Activated CD4-positive, alpha-beta T cell treated with anti-CD3 and anti-CD28 coated beads, Interleukin-10, Interleukin-2, amounts not matched to agents 100 ng/mL and 50 ng/mL, durations not matched to agents 16 hours and 8 hours (primary cell): ENCODE measurements at regions not wholly inside any gene's neighbourhood (a gene's known extent, or its start where the extent isn't known, plus 50 kb on each side); places are given as distances from the start of the nearest gene placed in this dataset.
A peak's percentile ranks its signal among the peaks of the same experiment; 100 is the strongest.
"Not testable (repeated sequence)": the region's sequence is repeated elsewhere in the genome, so short reads cannot be mapped to it uniquely, and the experiment has no call there.

Source experiments
- DNase-seq: peaks from one replicate; pipeline ENCODE4 v3.0.0-alpha.2; 2020

GRCh38 chr5:72760259-72760658 lies 56.2 kb upstream of the TNPO1 start:
- no peak for DNase-seq

DNA sequence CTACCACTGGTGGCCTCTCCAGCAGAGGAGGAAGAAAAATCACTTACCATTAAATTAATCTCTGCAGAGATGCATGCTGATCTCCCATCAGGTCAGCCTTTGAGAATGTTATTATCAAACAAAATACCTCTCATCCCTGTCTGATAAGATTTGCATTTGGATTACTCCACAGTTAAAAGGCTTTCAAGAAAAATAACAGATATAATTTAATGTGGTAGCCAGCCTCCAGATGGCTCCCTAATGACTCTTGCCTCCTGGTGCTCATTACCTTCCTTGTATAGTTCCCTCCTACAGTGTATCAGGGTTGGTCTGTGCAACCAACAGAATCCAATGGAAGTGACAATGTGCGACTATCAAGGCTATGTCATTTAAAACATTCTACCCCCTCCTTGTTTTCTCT lies 63.6 kb upstream of the TNPO1 start:
- no peak for DNase-seq

DNA sequence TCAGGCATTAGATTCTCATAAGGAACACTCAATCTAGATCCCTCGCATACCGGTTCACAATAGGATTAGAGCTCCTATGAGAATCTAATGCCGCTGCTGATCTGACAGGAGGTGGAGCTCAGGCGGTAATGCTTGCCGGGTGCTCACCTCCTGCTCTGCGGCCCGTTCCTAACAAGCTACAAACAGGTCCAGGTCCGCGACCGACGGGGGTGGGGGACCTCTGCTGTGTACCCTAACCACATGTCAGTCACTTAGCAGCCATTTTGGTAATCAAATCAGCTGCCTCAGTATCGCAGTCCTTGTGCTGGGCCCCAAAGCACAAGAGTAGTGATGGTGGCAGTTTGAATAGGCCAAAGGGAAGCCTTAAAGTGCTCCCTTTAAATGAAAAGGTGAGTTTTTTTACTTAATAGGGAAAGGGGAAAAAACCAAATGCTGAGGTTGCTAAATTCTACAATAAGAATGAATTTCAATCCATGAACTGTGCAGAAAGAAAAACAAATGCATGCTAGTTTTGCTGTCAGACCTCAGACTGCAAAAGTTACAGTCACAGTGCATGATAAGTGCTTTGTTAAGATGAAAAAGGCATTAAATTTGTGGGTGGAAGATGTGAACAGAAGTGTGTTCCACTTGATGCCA lies 67.0 kb upstream of the TNPO1 start:
- DNase-seq = no peak

DNA sequence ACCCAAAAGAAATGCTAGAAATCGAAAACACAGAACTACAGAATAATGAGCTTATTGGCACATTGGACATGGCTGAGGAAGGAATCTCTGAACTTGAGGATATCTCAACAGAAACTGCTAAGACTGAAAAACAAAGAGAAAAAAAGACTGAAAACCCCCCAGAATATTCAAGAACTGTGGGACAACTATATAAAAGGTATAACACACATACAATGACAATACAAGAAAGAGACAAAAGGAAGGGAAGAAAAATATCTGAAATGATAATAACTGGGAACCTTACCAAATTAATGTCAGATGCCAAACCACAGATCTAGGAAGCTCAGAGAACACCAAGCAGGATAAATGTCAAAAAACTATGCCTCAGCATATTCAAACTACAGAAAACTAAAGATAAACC lies 68.6 kb upstream of the TNPO1 start:
- DNase-seq = no peak

- no peak for DNase-seq
Observed at GRCh38 chr5:72746736-72747135, 69.7 kb upstream of the TNPO1 start.

DNA sequence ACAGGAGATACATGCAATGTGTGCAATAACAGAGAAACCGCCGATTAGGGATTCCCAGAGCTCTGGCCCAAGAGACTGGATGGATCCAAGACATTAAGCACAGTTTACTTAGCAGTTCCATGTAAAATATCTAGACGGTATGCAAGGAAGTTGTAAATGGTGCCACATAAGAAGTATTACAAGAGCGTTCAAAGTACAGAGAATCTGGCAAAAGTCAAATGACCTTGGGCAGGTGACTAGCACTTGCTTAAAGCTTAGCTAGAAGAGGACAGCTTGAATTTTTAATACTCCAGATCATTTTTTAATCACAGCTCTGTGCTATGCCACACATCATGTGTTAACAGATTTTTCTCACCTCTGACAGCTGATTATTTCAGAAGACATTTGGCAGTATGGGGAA lies 72.3 kb upstream of the TNPO1 start:
- DNase-seq = no peak

- DNase-seq = no peak
Observed at GRCh38 chr5:72741805-72742204, 74.7 kb upstream of the TNPO1 start.

- no peak for DNase-seq
Observed at GRCh38 chr5:72733810-72734209, 82.7 kb upstream of the TNPO1 start.

DNA sequence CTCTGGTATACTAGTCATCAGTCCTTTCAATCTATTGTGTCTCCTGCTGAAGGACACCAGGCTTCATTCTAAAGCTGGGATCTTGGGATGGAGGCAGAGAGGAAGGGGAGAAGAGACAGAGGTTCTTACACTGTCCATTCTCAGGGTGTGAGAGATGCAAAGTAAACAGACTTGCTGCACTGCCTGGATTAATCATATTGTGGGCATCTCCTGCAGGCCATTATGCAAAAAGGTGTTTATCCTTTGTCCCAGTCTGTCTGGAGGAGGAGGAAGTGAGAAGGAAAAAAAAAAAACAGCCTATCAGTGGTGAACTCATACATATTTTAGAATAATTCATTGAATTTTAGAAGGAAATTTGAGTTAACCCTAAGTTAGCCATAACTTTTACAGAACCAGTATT lies 92.9 kb upstream of the TNPO1 start:
- no peak for DNase-seq

GRCh38 chr5:72722792-72723452 lies 93.5 kb upstream of the TNPO1 start:
- DNase-seq = no peak

DNA sequence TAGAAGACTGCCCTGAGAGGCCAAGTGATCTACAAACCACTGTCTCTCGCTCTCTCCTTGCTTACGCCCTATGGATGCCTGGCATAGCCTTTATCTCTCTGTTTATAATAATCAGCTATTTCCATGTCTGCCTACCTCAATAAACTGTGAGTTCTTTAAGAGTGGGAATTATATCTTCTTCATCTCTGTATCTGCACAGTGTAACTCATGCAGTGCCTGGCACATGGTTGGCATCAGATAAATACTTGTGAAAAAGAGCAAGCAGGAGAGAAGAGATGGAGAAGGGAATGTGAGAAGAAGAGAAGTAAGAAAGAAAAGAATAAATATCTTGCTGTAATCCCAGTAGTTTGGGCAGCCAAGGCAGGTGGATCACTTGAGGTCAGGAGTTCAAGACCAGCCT lies 94.6 kb upstream of the TNPO1 start:
- no peak for DNase-seq

GRCh38 chr5:72720205-72720604 lies 96.3 kb upstream of the TNPO1 start:
- DNase-seq = no peak

GRCh38 chr5:72711351-72711750 lies 105.1 kb upstream of the TNPO1 start:
- no peak for DNase-seq

GRCh38 chr5:72709341-72709740 lies 107.1 kb upstream of the TNPO1 start:
- no peak for DNase-seq

- DNase-seq = no peak
Observed at GRCh38 chr5:72705178-72705577, 111.3 kb upstream of the TNPO1 start.

- DNase-seq = no peak
Observed at GRCh38 chr5:72703876-72704275, 112.6 kb upstream of the TNPO1 start.

- peak; percentile 21 for DNase-seq
Observed at GRCh38 chr5:72702881-72703434, 113.5 kb upstream of the TNPO1 start.

DNA sequence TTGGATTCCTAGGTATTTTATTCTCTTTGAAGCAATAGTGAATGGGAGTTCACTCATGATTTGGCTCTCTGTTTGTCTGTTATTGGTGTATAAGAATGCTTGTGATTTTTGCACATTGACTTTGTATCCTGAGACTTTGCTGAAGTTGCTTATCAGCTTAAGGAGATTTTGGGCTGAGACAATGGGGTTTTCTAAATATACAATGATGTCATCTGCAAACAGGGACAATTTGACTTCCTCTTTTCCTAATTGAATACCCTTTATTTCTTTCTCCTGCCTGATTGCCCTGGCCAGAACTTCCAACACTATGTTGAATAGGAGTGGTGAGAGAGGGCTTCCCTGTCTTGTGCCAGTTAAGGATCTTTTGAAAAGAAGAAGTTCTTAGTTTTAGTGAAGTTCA lies 114.4 kb upstream of the TNPO1 start:
- DNase-seq = not testable (repeated sequence)

- DNase-seq = no peak
Observed at GRCh38 chr5:72698481-72698880, 118.0 kb upstream of the TNPO1 start.

GRCh38 chr5:72697622-72698021 lies 118.8 kb upstream of the TNPO1 start:
- DNase-seq = no peak

DNA sequence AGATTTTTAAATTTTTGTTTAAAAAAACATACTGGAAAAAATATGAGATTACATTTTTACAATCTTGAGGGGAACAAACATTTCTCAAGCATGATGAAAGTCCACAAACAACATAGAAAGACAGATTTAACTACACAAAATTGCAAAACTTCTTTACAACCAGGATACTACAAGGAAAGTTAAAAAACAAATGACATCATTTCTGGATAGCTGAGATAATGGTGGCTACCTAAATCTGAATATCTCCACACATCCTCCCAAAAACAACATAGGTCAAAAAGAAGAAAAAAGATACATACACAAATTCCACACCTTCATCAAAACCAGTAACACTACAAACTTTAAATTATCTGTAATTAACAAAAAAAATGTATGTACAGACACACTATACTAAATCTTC lies 120.8 kb upstream of the TNPO1 start:
- no peak for DNase-seq

DNA sequence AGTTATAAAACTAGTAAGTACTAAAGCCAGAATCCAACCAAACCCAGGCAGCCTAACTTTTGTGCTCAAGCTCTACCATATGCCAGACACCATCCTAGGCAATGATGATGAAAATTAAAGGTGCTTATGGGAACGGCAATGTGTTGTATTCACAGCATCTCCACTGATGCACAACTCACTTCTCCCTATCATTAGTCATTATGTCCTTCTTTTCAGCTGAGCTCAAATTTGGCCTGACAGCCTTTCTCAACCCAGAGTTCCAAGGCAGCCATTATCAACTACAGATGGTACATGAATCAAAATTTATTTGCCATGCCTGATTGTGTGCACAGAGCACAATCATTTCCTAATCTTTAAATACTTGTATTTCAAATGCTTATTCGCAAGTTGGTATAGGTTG lies 121.6 kb upstream of the TNPO1 start:
- DNase-seq = no peak

GRCh38 chr5:72693546-72694205 lies 122.8 kb upstream of the TNPO1 start:
- no peak for DNase-seq
